ENCODE measurements at regions not wholly inside any gene's neighbourhood (a gene's known extent, or its start where the extent isn't known, plus 50 kb on each side); places are given as distances from the start of the nearest gene placed in this dataset.

GRCh38 chrX:137305404-137305803, 260.5 kb upstream of the ZIC3 start:
- Histone ChIP-seq H4K20me1 (ENCODE audit: insufficient read depth, low read length) (no peaks in the 10 kb centered on the region), H3K79me2 (ENCODE audit: insufficient read depth, low read length) (no peaks in the 10 kb centered on the region), H3K4me2 (replicated peaks; ENCODE audit: extremely low read depth, low read length, poor library complexity, severe bottlenecking) (no peak overlapping the region), H3K9ac (ENCODE audit: insufficient read depth, low read length, poor library complexity, severe bottlenecking) (no peak overlapping the region), H3K9me3 (replicated peaks in 1 of 2; ENCODE audit: control insufficient read depth in 1 of 2, insufficient read depth in 1 of 2, low read length in 2 of 2) (no peaks in the 10 kb centered on the region), H2AFZ (ENCODE audit: insufficient read depth, low read depth, low read length, poor library complexity, severe bottlenecking) (no peak overlapping the region), H3K27ac (ENCODE audit: low read depth in 1 of 2, low read length in 2 of 2) (no peak overlapping the region), H3K4me1 (ENCODE audit: control insufficient read depth in 1 of 2, insufficient read depth in 2 of 2, low read length in 2 of 2) (no peaks in the 10 kb centered on the region), H3K36me3 (replicated peaks in 1 of 2; ENCODE audit: control insufficient read depth in 1 of 2, insufficient read depth in 2 of 2, low read length in 2 of 2) (no peaks in the 10 kb centered on the region), H3K4me3 (replicated peaks in 1 of 3; ENCODE audit: low read depth in 2 of 3, low read length in 3 of 3) (no peak overlapping the region), H3K27me3 (ENCODE audit: control insufficient read depth in 2 of 2, insufficient read depth in 2 of 2, low read length in 2 of 2) (no peaks in the 10 kb centered on the region)
- Mint-ChIP-seq H3K36me3 (no peaks in the 10 kb centered on the region), H3K27ac (no peak overlapping the region), H3K4me1 (no peaks in the 10 kb centered on the region), H3K4me3 (no peak overlapping the region), H3K27me3 (ENCODE audit: low read depth in 3 of 3) (peaks cover 0 to 2% (median 2%) of the 10 kb centered on the region in 3 donors), H3K9me3 (peaks cover 0 to 3% (median 0%) of the 10 kb centered on the region in 7 donors)
- no peak for TF ChIP-seq CTCF (IDR thresholded peaks at IDR 0.05)
- DNase-seq, result no peak
- intact Hi-C loops (cut with micrococcal nuclease), result no loop called here

GRCh38 chrX:137297167-137297566, 263.4 kb upstream of the GPR101 start:
- Mint-ChIP-seq H3K27me3 (ENCODE audit: low read depth in 3 of 3) (peaks cover 0 to 6% (median 0%) of the 10 kb centered on the region in 3 donors), H3K27ac (no peak overlapping the region), H3K9me3 (peaks cover 0 to 8% (median 0%) of the 10 kb centered on the region in 7 donors), H3K4me3 (no peak overlapping the region), H3K4me1 (no peaks in the 10 kb centered on the region), H3K36me3 (no peaks in the 10 kb centered on the region)
- intact Hi-C loops (cut with micrococcal nuclease), result no loop called here
- H3K4me1 ChIP-seq (ENCODE audit: control insufficient read depth in 1 of 2, insufficient read depth in 2 of 2, low read length in 2 of 2), result no peaks in the 10 kb centered on the region
- H3K4me2 ChIP-seq (replicated peaks; ENCODE audit: extremely low read depth, low read length, poor library complexity, severe bottlenecking), result no peak overlapping the region
- no peak overlapping the region for H2AFZ ChIP-seq (ENCODE audit: insufficient read depth, low read depth, low read length, poor library complexity, severe bottlenecking)
- H3K27ac ChIP-seq (ENCODE audit: low read depth in 1 of 2, low read length in 2 of 2), result no peak overlapping the region
- no peaks in the 10 kb centered on the region for H3K9me3 ChIP-seq (replicated peaks in 1 of 2; ENCODE audit: control insufficient read depth in 1 of 2, insufficient read depth in 1 of 2, low read length in 2 of 2)
- no peak overlapping the region for H3K4me3 ChIP-seq (replicated peaks in 1 of 3; ENCODE audit: low read depth in 2 of 3, low read length in 3 of 3)
- H3K27me3 ChIP-seq (ENCODE audit: control insufficient read depth in 2 of 2, insufficient read depth in 2 of 2, low read length in 2 of 2), result no peaks in the 10 kb centered on the region
- WGBS (ENCODE audit: insufficient coverage), result 84% methylated on average over 2 of the region's 4 CpGs
- H3K79me2 ChIP-seq (ENCODE audit: insufficient read depth, low read length), result no peaks in the 10 kb centered on the region
- no peaks in the 10 kb centered on the region for H3K36me3 ChIP-seq (replicated peaks in 1 of 2; ENCODE audit: control insufficient read depth in 1 of 2, insufficient read depth in 2 of 2, low read length in 2 of 2)
- H3K9ac ChIP-seq (ENCODE audit: insufficient read depth, low read length, poor library complexity, severe bottlenecking), result no peak overlapping the region
- H4K20me1 ChIP-seq (ENCODE audit: insufficient read depth, low read length), result no peaks in the 10 kb centered on the region
- no peak for TF ChIP-seq CTCF (IDR thresholded peaks at IDR 0.05)
- DNase-seq, result no peak
